ENCODE measurements at regions not wholly inside any gene's neighbourhood (a gene's known extent, or its start where the extent isn't known, plus 50 kb on each side); places are given as distances from the start of the nearest gene placed in this dataset.

DNA sequence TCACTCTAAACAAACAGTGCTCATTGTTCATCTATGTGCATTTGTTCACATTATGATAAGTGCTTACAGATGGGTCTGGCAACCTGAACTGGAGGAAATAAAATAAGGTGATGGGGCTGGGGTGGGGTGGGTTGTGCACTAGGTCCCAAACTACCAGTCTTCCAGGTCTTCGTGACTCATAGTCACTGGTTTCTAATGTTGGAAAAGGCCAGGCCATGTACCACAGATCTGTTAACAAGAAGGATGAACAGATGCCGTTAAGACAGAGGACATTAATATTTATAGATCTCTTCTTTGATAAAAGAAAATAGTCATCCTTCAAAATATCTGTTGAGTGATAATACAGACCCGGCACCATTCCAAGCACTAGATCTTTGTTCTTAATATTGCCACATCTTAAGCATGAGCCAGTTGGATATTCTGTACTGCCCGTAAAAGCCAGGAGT lies 71.4 kb upstream of the STARD4 start:
- Mint-ChIP-seq H3K27ac (no peak overlapping the region), H3K27me3 (peaks cover 7% of the 10 kb centered on the region), H3K36me3 (no peaks in the 10 kb centered on the region), H3K4me1 (ENCODE audit: unreplicated experiment) (peaks cover 8% of the 10 kb centered on the region), H3K4me3 (no peak overlapping the region), H3K9me3 (no peaks in the 10 kb centered on the region)
- TF ChIP-seq CTCF (conservative IDR thresholded peaks at IDR 0.05): no peak
- no peak for DNase-seq (ENCODE audit: extremely low spot score, unreplicated experiment)

DNA sequence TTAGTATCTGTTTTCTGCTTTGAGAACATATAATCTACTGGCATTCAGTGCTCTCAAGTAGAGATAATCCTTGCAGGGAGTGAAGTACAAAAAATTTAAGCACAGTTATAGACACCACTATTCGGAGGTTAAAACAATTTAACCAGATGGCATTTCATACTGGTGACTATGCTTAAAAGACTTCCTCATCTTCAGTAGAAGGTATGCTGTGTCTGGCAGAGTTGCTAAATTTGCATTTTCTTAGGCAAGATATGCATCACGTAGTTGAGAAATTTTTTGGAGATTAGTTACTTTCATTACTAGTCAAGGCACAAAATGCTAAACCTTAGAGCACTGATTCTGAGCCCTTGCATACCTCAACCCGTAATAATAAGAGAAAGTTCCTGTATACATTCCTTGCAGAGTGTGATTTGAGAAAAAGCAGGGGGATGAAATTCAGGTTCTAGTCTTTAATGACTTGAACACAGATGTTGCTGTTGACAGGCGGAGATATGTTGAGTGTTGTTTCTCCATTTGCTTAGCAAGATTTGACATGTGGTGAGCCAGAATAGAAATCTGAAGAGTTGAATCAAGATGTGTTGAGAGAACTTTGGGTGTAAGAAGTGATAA lies 70.8 kb upstream of the STARD4 start:
- H3K4me1 Mint-ChIP-seq (ENCODE audit: unreplicated experiment): peaks cover 8% of the 10 kb centered on the region
- no peak for TF ChIP-seq CTCF (conservative IDR thresholded peaks at IDR 0.05)
- no peaks in the 10 kb centered on the region for H3K36me3 Mint-ChIP-seq
- H3K27ac Mint-ChIP-seq: no peak overlapping the region
- no peak overlapping the region for H3K4me3 Mint-ChIP-seq
- peaks cover 3% of the 10 kb centered on the region for H3K27me3 Mint-ChIP-seq
- H3K9me3 Mint-ChIP-seq: no peaks in the 10 kb centered on the region
- no peak for DNase-seq (ENCODE audit: extremely low spot score, unreplicated experiment)

- no peak for TF ChIP-seq CTCF (conservative IDR thresholded peaks at IDR 0.05)
- H3K27me3 Mint-ChIP-seq: peaks cover 3% of the 10 kb centered on the region
- peaks cover 8% of the 10 kb centered on the region for H3K4me1 Mint-ChIP-seq (ENCODE audit: unreplicated experiment)
- no peaks in the 10 kb centered on the region for H3K36me3 Mint-ChIP-seq
- no peak overlapping the region for H3K4me3 Mint-ChIP-seq
- H3K9me3 Mint-ChIP-seq: no peaks in the 10 kb centered on the region
- no peak for DNase-seq (ENCODE audit: extremely low spot score, unreplicated experiment)
- H3K27ac Mint-ChIP-seq: no peak overlapping the region
These were observed 70.1 kb upstream of the STARD4 start for GRCh38 chr5:111582451-111582850.

DNA sequence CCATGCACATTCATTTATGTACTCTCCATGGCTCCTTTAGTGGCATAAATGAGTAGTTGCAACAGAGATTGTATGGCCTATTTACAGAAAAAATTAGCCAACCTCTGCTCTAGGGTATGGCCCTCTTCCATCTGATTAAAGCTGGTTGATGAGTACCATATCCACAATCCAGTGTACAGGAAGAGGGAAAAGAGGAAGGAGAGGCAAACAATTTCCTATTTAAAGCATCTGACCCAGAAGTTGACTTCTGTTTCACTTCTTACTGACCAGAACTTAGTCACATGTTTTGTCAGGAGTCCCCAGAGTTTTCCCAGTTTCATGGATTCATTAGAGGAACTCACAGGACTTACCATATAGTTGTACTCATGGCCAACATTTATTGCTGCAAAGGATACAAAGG lies 68.6 kb upstream of the STARD4 start:
- peaks cover 8% of the 10 kb centered on the region for H3K4me1 Mint-ChIP-seq (ENCODE audit: unreplicated experiment)
- H3K36me3 Mint-ChIP-seq: no peaks in the 10 kb centered on the region
- no peak overlapping the region for H3K4me3 Mint-ChIP-seq
- no peak for DNase-seq (ENCODE audit: extremely low spot score, unreplicated experiment)
- no peaks in the 10 kb centered on the region for H3K9me3 Mint-ChIP-seq
- H3K27ac Mint-ChIP-seq: no peak overlapping the region
- no peak for TF ChIP-seq CTCF (conservative IDR thresholded peaks at IDR 0.05)
- H3K27me3 Mint-ChIP-seq: peaks cover 3% of the 10 kb centered on the region

- DNase-seq (ENCODE audit: extremely low spot score, unreplicated experiment): no peak
- Mint-ChIP-seq H3K27ac (no peak overlapping the region), H3K4me1 (ENCODE audit: unreplicated experiment) (no peaks in the 10 kb centered on the region), H3K27me3 (peaks cover 3% of the 10 kb centered on the region), H3K4me3 (no peak overlapping the region), H3K9me3 (no peaks in the 10 kb centered on the region), H3K36me3 (no peaks in the 10 kb centered on the region)
- no peak for TF ChIP-seq CTCF (conservative IDR thresholded peaks at IDR 0.05)
These were observed 62.0 kb upstream of the STARD4 start for GRCh38 chr5:111574311-111574710.

DNA sequence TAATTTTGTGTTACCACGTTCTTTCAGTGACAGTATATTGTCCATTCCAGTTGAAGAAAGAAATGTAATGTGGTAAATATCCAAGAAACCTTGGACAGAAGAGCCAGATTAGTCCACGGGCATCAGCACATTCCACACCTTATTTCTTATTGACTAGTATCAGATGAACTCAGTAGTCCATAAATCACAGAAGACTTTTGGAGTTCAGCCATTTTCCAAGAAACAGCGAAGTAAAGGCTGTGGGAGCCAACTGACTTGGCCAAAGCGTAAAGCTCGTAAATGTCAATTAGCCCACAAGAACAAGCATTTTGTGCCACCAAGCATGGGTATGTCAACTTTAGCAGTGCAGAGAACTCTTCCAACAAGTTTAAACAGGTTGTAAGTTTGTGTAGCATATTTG lies 60.2 kb upstream of the STARD4 start:
- H3K9me3 Mint-ChIP-seq: no peaks in the 10 kb centered on the region
- no peak overlapping the region for H3K27ac Mint-ChIP-seq
- H3K4me3 Mint-ChIP-seq: no peak overlapping the region
- no peaks in the 10 kb centered on the region for H3K36me3 Mint-ChIP-seq
- H3K27me3 Mint-ChIP-seq: no peaks in the 10 kb centered on the region
- no peak for TF ChIP-seq CTCF (conservative IDR thresholded peaks at IDR 0.05)
- no peaks in the 10 kb centered on the region for H3K4me1 Mint-ChIP-seq (ENCODE audit: unreplicated experiment)
- no peak for DNase-seq (ENCODE audit: extremely low spot score, unreplicated experiment)

All from type B pancreatic cell (in vitro differentiated cells).